DOHH2 (cell line): ENCODE measurements at regions not wholly inside any gene's neighbourhood (a gene's known extent, or its start where the extent isn't known, plus 50 kb on each side); places are given as distances from the start of the nearest gene placed in this dataset.

Experiments
- EZH2phosphoT487 ChIP-seq: fragments of 200-600 bp; sonication (generic); IDR thresholded peaks from 2 replicates; pipeline ENCODE4 v1.6.1; 2017; ENCODE audit warnings: borderline replicate concordance, mild to moderate bottlenecking, antibody characterized with exemption, low read length, moderate library complexity, mixed read lengths
- TF ChIP-seq, protein P1 (sequence below): fragments of 200-600 bp; sonication (generic); IDR thresholded peaks from one replicate; pipeline ENCODE4 v1.5.1; 2014; ENCODE audit warnings: antibody characterized with exemption, mild to moderate bottlenecking, low read depth, low read length; ENCODE audit not compliant: poor library complexity, severe bottlenecking

DNA sequence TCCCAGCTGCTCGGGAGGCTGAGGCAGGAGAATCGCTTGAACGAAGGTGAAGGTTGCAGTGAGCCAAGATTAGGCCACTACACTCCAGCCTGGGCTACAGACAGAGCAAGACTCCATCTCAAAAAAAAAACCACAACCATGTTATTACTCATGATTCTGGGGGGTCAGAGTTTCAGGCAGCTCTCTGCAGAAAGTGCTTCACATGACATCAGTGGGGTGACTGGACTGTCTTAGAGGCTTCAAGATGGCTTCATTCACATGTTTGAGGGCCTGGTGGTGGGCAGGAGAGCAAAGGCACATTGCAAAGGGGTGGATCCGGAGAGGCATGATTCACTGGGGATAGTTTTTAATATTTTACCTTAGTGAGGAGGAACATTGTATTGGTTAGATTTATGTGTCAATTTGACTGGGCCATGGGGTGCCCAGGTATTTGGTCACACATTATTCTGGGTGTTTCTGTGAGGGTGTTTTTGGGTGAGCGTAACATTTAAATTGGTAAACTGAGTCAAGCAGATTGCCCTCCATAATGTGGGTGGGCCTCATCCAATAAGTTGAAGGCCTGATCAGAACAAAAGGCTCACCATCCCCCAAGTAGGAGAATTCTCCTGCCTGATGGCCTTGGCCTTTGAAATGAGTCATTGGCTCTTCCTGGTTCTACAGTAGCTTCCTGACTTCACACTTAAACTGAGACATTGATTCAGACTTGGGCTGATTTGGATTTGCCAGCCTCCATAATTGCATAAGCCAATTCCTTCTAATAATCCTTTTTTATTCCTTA, 109.8 kb downstream of the GOSR1 start:
- TF ChIP-seq, protein P1, sequence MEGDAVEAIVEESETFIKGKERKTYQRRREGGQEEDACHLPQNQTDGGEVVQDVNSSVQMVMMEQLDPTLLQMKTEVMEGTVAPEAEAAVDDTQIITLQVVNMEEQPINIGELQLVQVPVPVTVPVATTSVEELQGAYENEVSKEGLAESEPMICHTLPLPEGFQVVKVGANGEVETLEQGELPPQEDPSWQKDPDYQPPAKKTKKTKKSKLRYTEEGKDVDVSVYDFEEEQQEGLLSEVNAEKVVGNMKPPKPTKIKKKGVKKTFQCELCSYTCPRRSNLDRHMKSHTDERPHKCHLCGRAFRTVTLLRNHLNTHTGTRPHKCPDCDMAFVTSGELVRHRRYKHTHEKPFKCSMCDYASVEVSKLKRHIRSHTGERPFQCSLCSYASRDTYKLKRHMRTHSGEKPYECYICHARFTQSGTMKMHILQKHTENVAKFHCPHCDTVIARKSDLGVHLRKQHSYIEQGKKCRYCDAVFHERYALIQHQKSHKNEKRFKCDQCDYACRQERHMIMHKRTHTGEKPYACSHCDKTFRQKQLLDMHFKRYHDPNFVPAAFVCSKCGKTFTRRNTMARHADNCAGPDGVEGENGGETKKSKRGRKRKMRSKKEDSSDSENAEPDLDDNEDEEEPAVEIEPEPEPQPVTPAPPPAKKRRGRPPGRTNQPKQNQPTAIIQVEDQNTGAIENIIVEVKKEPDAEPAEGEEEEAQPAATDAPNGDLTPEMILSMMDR, result no peak
- no peak for TF ChIP-seq EZH2phosphoT487
